B cell (primary cell): ENCODE measurements at regions not wholly inside any gene's neighbourhood (a gene's known extent, or its start where the extent isn't known, plus 50 kb on each side); places are given as distances from the start of the nearest gene placed in this dataset.

Experiments
- EZH2 ChIP-seq: IDR thresholded peaks from 2 replicates; pipeline ENCODE4 v1.6.1; 2012; ENCODE audit warnings: borderline replicate concordance, low read depth, mild to moderate bottlenecking, moderate library complexity, low read length; ENCODE audit not compliant: insufficient read depth, poor library complexity, severe bottlenecking
- TF ChIP-seq, protein P1 (sequence below): fragments of 200-600 bp; IDR thresholded peaks from one replicate; pipeline ENCODE4 v1.8.0; 2022; ENCODE audit warnings: antibody characterized with exemption, mild to moderate bottlenecking

DNA sequence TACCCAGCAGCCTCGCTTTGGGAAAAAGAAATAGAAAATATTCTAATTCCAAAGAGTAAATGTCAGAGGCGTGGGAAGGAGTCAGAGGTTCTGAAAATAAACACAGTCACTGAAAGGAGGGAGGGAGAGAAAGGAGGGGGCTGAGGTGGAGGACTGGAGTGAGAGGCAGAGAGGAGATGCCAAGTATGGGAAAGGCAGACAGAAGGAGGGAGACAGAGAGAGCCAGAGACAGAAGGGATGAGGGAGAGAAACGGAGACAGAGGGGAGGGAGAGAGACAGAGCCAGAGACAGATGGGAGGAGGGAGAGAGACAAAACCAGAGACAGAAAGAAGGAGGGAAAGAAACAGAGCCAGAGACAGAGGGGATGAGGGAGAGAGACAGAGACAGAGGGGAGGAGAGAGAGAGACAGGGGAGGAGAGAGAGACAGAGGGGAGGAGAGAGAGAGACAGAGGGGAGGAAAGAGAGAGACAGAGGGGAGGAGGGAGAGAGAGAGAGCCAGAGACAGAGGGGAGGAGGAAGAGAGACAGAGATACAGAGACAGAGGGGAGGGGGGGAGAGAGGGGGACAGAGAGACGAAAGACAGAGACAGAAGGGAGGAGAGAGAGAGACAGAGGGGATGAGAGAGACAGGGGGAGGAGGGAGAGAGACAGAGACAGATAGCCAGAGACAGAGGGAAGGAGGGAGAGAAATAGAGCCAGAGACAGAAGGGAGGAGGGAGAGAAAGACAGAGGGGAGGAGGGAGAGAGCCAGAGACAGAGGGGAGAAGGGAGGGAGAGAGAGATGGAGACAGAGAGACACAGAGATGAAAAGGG, 525.5 kb downstream of the MATN1 start:
- TF ChIP-seq, protein P1, sequence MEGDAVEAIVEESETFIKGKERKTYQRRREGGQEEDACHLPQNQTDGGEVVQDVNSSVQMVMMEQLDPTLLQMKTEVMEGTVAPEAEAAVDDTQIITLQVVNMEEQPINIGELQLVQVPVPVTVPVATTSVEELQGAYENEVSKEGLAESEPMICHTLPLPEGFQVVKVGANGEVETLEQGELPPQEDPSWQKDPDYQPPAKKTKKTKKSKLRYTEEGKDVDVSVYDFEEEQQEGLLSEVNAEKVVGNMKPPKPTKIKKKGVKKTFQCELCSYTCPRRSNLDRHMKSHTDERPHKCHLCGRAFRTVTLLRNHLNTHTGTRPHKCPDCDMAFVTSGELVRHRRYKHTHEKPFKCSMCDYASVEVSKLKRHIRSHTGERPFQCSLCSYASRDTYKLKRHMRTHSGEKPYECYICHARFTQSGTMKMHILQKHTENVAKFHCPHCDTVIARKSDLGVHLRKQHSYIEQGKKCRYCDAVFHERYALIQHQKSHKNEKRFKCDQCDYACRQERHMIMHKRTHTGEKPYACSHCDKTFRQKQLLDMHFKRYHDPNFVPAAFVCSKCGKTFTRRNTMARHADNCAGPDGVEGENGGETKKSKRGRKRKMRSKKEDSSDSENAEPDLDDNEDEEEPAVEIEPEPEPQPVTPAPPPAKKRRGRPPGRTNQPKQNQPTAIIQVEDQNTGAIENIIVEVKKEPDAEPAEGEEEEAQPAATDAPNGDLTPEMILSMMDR = no peak
- TF ChIP-seq EZH2 = no peak
